ENCODE measurements at regions not wholly inside any gene's neighbourhood (a gene's known extent, or its start where the extent isn't known, plus 50 kb on each side); places are given as distances from the start of the nearest gene placed in this dataset.
A peak's percentile ranks its signal among the peaks of the same experiment; 100 is the strongest.
"Not testable (repeated sequence)": the region's sequence is repeated elsewhere in the genome, so short reads cannot be mapped to it uniquely, and the experiment has no call there.

DNA sequence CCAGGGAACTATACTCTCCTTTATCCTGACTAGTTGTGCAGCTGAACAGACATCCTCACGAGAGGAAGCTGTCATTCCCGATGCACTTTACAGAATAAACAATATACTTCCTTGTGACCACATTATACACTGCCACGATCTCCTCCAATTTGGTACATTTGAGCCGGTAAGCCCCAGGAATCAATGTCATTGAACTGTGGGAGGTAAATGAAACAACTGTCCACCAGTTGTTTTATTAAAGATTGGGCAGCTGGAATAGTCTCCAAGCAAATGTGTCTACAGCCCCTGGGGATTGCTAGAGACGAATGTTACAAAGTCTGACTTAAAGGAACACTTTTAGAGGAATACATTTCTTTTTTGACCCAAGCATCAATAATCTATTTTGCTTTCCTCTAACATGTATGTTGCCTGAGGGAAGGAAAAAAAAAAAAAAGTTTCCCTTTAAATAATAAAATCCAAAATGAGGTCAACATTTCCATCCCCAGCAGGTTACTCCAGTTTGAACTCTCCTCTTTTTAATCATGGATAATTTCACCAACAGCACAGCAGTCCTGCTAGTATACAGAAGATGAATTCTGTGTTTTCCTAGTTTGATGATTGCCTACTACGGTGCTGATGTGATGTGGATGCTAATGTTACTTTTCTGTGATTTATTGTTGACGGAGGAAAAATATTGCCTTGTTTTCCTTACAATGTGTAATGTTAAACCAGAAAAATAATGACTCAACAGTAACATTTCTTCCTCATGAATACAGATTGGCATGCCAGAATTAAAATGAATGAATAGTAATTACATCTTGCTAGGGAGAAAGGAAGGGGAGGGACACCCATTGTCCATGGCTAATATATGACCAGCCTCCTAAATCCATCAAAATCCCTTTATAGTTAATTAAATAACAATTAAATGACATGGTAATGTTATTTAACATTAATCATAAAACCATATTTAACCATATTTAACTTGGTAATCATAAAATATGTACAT is 360.9 kb downstream of the NEBL start:
- H3K27me3 ChIP-seq, result no peaks in the 10 kb centered on the region
- H3K4me1 ChIP-seq, result no peaks in the 10 kb centered on the region
- H3K27ac ChIP-seq, result no peak overlapping the region
- intact Hi-C loops (cut with DNase I), result no loop called here
- TF ChIP-seq, protein P1, sequence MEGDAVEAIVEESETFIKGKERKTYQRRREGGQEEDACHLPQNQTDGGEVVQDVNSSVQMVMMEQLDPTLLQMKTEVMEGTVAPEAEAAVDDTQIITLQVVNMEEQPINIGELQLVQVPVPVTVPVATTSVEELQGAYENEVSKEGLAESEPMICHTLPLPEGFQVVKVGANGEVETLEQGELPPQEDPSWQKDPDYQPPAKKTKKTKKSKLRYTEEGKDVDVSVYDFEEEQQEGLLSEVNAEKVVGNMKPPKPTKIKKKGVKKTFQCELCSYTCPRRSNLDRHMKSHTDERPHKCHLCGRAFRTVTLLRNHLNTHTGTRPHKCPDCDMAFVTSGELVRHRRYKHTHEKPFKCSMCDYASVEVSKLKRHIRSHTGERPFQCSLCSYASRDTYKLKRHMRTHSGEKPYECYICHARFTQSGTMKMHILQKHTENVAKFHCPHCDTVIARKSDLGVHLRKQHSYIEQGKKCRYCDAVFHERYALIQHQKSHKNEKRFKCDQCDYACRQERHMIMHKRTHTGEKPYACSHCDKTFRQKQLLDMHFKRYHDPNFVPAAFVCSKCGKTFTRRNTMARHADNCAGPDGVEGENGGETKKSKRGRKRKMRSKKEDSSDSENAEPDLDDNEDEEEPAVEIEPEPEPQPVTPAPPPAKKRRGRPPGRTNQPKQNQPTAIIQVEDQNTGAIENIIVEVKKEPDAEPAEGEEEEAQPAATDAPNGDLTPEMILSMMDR (IDR thresholded peaks at IDR 0.05), result no peak
- no peak for DNase-seq
- H3K36me3 ChIP-seq, result no peaks in the 10 kb centered on the region
- H3K9ac ChIP-seq (ENCODE audit: low read depth in 2 of 2, low read length in 2 of 2), result no peak overlapping the region
- H3K4me3 ChIP-seq, result no peak overlapping the region
- no peaks in the 10 kb centered on the region for H3K9me3 ChIP-seq

DNA sequence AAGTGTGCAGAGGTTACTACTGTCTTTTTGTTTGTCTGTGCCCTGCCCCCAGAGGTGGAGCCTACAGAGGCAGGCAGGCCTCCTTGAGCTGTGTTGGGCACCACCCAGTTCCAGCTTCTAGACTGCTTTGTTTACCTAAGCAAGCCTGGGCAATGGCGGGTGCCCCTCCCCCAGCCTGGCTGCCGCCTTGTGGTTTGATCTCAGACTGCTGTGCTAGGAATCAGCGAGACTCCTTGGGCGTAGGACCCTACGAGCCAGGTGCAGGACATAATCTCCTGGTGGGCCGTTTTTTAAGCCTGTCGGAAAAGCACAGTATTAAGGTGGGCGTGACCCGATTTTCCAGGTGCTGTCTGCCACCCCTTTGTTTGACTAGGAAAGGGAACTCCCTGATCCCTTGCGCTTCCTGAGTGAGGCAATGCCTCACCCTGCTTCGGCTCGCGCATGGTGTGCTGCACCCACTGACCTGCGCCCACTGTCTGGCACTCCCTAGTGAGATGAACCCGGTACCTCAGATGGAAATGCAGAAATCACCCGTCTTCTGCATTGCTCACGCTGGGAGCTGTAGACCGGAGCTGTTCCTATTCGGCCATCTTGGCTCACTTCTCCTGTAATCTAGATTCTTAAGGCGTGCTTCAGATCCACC is 365.7 kb downstream of the NEBL start:
- H3K9me3 ChIP-seq; H3K4me3 ChIP-seq; H3K36me3 ChIP-seq; intact Hi-C loops (cut with DNase I); H3K9ac ChIP-seq (ENCODE audit: low read depth in 2 of 2, low read length in 2 of 2); H3K27me3 ChIP-seq; H3K4me1 ChIP-seq: not testable (repeated sequence)
- H3K27ac ChIP-seq, result peak overlapping the region; percentile 13
- DNase-seq, result peak; percentile 87

DNA sequence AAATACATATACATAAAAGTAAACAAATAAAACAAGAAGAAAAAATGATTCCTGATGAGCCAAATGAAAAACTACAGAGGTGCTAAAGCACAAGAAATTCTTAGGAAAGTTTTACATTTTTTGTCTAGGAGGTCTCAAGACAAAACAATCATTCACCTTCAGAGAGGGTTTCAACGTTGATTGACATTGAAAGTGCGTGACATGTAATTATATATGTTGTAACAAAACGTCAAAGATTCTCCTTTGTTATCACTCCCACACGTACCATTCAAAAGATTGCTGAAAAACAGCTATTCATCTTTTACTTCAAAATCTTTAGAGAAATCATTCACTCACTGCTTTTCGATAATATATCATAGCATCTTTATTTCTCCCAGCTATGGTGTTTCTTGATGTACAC is 375.9 kb downstream of the NEBL start:
- intact Hi-C loops (cut with DNase I), result no loop called here
- H3K4me3 ChIP-seq, result no peak overlapping the region
- TF ChIP-seq, protein P1 (IDR thresholded peaks at IDR 0.05), result no peak
- no peaks in the 10 kb centered on the region for H3K4me1 ChIP-seq
- no peak for DNase-seq
- H3K27ac ChIP-seq, result no peak overlapping the region
- no peaks in the 10 kb centered on the region for H3K36me3 ChIP-seq
- H3K27me3 ChIP-seq, result no peaks in the 10 kb centered on the region
- H3K9ac ChIP-seq (ENCODE audit: low read depth in 2 of 2, low read length in 2 of 2), result no peak overlapping the region
- no peaks in the 10 kb centered on the region for H3K9me3 ChIP-seq

DNA sequence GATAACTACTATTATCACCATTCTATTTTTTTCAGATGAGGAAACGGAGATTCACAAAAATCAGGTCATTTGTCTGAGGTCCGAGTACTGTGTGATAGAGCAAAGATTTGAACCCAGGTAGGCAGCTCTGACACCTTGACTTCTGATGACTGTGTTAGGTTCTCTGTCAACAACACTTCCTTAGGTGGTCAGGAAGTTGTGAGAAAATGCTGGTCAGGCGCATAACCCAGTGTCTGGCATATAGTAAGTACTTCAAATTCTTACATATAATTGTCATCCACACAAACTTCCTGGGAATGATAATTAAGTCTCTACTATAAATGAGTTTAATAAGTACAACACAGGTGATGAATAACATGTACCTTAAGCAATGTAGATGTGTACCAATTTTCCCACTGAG is 381.5 kb downstream of the NEBL start:
- H3K9me3 ChIP-seq, result no peaks in the 10 kb centered on the region
- H3K27me3 ChIP-seq, result no peaks in the 10 kb centered on the region
- H3K4me3 ChIP-seq, result no peak overlapping the region
- intact Hi-C loops (cut with DNase I), result no loop called here
- H3K9ac ChIP-seq (ENCODE audit: low read depth in 2 of 2, low read length in 2 of 2), result no peak overlapping the region
- H3K4me1 ChIP-seq, result no peaks in the 10 kb centered on the region
- no peaks in the 10 kb centered on the region for H3K36me3 ChIP-seq
- TF ChIP-seq, protein P1 (IDR thresholded peaks at IDR 0.05), result no peak
- no peak for DNase-seq
- no peak overlapping the region for H3K27ac ChIP-seq

DNA sequence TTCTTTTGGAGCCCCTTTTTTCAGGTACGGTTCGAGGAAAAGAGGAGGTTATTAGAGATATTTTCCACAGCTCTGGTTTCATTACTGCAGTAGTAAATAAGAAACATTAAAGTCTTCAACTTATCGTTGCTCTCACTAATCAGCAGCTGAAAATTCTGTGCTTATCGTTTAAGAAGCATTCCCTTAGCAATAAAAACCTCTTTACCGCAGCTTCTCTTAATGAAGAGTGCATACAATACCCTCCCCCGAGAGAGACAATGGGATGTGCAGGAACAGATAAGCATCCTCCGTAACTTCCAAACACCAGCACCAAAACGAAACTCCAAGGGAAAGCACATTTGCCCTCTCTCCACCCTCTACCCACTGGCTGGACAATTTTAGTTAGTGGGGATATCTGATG is 384.5 kb downstream of the NEBL start:
- no peaks in the 10 kb centered on the region for H3K4me1 ChIP-seq
- H3K36me3 ChIP-seq, result no peaks in the 10 kb centered on the region
- no peaks in the 10 kb centered on the region for H3K9me3 ChIP-seq
- no peaks in the 10 kb centered on the region for H3K27me3 ChIP-seq
- TF ChIP-seq, protein P1 (IDR thresholded peaks at IDR 0.05), result no peak
- DNase-seq, result no peak
- H3K4me3 ChIP-seq, result no peak overlapping the region
- intact Hi-C loops (cut with DNase I), result no loop called here
- no peak overlapping the region for H3K9ac ChIP-seq (ENCODE audit: low read depth in 2 of 2, low read length in 2 of 2)
- H3K27ac ChIP-seq, result no peak overlapping the region

DNA sequence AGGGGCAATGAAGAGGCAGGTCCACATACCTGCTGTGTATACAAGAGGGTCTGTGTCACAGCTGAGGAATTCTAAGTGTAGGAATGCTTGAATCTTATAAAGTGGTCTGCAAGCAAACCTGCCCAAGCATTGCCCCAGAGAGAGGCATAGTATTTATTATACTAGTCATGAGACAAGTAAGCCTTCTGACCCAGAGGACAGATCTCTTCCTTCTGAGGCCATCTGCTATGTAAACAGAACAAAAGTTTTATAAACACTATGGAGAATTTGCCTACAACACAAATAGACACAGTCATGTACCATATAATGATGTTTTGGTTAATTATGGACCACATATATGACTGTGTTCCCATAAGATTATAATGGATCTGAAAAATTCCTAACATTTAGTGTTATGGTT is 388.2 kb downstream of the NEBL start:
- intact Hi-C loops (cut with DNase I), result no loop called here
- TF ChIP-seq, protein P1 (IDR thresholded peaks at IDR 0.05), result no peak

More for the DNA sequence above, 388.2 kb downstream of the NEBL start:
- Histone ChIP-seq H3K4me3 (no peak overlapping the region), H3K36me3 (no peaks in the 10 kb centered on the region), H3K4me1 (no peaks in the 10 kb centered on the region), H3K27ac (no peak overlapping the region), H3K9ac (ENCODE audit: low read depth in 2 of 2, low read length in 2 of 2) (no peak overlapping the region), H3K27me3 (no peaks in the 10 kb centered on the region), H3K9me3 (no peaks in the 10 kb centered on the region)
- DNase-seq, result no peak
